GM18868 (cell line): ENCODE measurements at regions not wholly inside any gene's neighbourhood (a gene's known extent, or its start where the extent isn't known, plus 50 kb on each side); places are given as distances from the start of the nearest gene placed in this dataset.

Experiments
- ATAC-seq: cut with Tn5 transposase; IDR thresholded peaks from one replicate; pipeline ENCODE4 v1.9.1; 2021; ENCODE audit warnings: mild to moderate bottlenecking, moderate library complexity; ENCODE audit not compliant: unreplicated experiment

- no peak for ATAC-seq
Measured at GRCh38 chr18:73924307-73924706, 223.3 kb downstream of the FBXO15 start.

- ATAC-seq, result no peak
Measured at GRCh38 chr18:73923866-73924265, 223.8 kb downstream of the FBXO15 start.

- no peak for ATAC-seq
Measured at GRCh38 chr18:73920033-73920432, 227.6 kb downstream of the FBXO15 start.

GRCh38 chr18:73918816-73919215 is 228.8 kb downstream of the FBXO15 start:
- no peak for ATAC-seq

- no peak for ATAC-seq
Measured at GRCh38 chr18:73917046-73917445, 230.6 kb downstream of the FBXO15 start.

GRCh38 chr18:73913505-73913904 is 234.1 kb downstream of the FBXO15 start:
- ATAC-seq, result no peak

GRCh38 chr18:73908323-73908722 is 239.3 kb downstream of the FBXO15 start:
- ATAC-seq, result no peak

GRCh38 chr18:73901566-73901965 is 246.1 kb downstream of the FBXO15 start:
- no peak for ATAC-seq

GRCh38 chr18:73901151-73901550 is 246.5 kb downstream of the FBXO15 start:
- ATAC-seq, result no peak

GRCh38 chr18:73900106-73900835 is 247.4 kb downstream of the FBXO15 start:
- ATAC-seq, result no peak

GRCh38 chr18:73897517-73897916 is 250.1 kb downstream of the FBXO15 start:
- ATAC-seq, result no peak

GRCh38 chr18:73896685-73897084 is 250.9 kb downstream of the FBXO15 start:
- ATAC-seq, result peak; percentile 90

- ATAC-seq, result no peak
Measured at GRCh38 chr18:73895701-73896100, 251.9 kb downstream of the FBXO15 start.

GRCh38 chr18:73893880-73894279 is 253.8 kb downstream of the FBXO15 start:
- ATAC-seq, result no peak

GRCh38 chr18:73891572-73892421 is 255.8 kb downstream of the FBXO15 start:
- ATAC-seq, result no peak

GRCh38 chr18:73888565-73888964 is 259.1 kb downstream of the FBXO15 start:
- ATAC-seq, result no peak

- no peak for ATAC-seq
Measured at GRCh38 chr18:73887801-73888200, 259.8 kb downstream of the FBXO15 start.

GRCh38 chr18:73884868-73885267 is 262.8 kb downstream of the FBXO15 start:
- ATAC-seq, result no peak

GRCh38 chr18:73881396-73881917 is 266.2 kb downstream of the FBXO15 start:
- ATAC-seq, result no peak

- ATAC-seq, result no peak
Measured at GRCh38 chr18:73880387-73880786, 267.2 kb downstream of the FBXO15 start.

GRCh38 chr18:73879766-73880165 is 267.9 kb downstream of the FBXO15 start:
- no peak for ATAC-seq

GRCh38 chr18:73879328-73879727 is 268.3 kb downstream of the FBXO15 start:
- ATAC-seq, result no peak
